ENCODE measurements at regions not wholly inside any gene's neighbourhood (a gene's known extent, or its start where the extent isn't known, plus 50 kb on each side); places are given as distances from the start of the nearest gene placed in this dataset.
A peak's percentile ranks its signal among the peaks of the same experiment; 100 is the strongest.

- peak; percentile 26 for DNase-seq (ENCODE audit: low spot score)
Observed at GRCh38 chr12:68451261-68452077, 119.3 kb upstream of the MDM1 start.

DNA sequence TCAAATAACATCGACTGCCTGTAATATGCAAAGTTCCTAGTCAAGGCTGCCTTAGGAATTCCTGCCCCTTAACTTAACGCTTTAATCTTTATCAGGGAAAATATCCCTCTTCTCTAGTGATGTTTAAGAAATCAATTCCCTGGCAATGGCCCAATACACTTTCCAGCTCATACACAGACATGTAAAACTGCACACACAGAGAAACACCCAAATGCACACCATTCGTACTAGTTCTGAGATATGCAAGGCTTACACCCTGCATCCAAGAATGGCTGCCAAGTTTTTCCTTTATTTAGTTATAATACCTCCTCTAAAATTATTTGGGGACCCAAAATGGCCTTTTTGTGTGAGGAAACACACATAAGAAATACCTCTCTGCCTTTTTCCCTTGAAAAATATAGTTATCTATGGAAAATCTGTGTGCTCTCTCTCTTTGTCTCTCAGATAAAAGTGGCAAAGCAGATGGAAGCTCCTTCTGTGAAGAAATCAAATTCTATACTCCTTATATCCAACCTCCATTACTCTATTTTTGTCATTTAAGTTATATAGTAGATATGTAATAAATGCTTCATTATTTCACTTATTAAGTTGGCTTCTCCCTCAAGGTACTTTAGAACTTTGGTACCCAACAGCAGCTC is 120.0 kb upstream of the MDM1 start:
- no peak for DNase-seq (ENCODE audit: low spot score)

- DNase-seq (ENCODE audit: low spot score): no peak
Observed at GRCh38 chr12:68453278-68453677, 121.1 kb upstream of the MDM1 start.

DNA sequence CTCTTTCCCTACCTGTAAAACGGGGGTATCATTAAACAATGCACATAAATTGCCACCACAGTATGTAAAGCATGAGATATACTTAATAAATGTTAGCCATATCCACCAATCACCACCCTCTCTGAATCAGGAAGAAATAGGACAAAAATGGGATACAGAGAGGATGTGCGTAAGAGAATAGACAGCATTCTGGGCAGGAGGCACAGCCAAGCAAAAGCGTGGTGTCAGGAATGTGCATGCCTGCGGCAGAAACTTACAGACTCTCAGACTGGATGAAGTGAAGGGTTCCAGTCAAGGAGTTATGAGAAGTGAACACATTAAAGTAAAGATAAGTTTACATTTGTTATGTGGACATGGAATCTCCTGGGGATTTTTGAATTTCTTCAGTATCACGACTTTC is 121.7 kb upstream of the MDM1 start:
- no peak for DNase-seq (ENCODE audit: low spot score)

DNA sequence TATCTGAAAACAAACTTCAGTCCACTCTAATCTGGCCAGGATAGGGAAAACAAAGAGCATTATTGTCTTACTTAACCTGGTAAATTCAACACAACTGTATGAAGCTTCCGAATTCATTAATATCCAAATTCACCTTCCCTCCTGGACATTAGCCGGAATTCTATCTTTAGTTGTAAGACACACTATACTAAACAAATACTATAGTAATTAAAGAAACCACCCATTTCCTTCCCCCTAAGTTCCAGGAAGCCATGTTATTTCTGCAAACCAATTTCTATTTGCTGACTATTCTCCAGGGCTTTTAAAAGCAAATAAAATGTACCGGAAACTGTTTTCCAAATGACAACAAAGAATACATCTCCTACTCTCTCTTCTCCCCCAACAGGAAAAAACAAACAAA is 122.7 kb upstream of the MDM1 start:
- no peak for DNase-seq (ENCODE audit: low spot score)

- DNase-seq (ENCODE audit: low spot score): no peak
Observed at GRCh38 chr12:68455691-68456345, 123.7 kb upstream of the MDM1 start.

GRCh38 chr12:68458866-68459265 is 126.7 kb upstream of the MDM1 start:
- no peak for DNase-seq (ENCODE audit: low spot score)

DNA sequence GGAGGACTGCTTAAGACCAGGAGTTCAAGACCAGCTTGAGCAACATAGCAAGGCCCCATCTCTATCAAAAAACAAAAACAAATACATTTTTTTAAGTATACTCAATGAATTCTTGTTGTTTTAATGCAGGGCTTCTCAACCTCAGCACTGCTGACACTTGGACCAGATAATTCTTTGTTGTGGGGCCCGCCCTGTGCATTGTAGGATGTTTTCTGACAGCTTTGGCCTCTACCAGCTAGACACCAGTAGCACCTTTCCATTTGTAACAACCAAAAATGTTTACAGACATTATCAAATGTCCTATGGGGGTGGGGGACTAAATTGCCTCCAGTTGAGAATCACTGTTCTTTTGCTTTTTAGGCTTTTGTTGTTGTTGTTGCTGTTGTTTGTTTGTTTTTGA is 128.1 kb upstream of the MDM1 start:
- no peak for DNase-seq (ENCODE audit: low spot score)

GRCh38 chr12:68461645-68462044 is 129.5 kb upstream of the MDM1 start:
- no peak for DNase-seq (ENCODE audit: low spot score)

DNA sequence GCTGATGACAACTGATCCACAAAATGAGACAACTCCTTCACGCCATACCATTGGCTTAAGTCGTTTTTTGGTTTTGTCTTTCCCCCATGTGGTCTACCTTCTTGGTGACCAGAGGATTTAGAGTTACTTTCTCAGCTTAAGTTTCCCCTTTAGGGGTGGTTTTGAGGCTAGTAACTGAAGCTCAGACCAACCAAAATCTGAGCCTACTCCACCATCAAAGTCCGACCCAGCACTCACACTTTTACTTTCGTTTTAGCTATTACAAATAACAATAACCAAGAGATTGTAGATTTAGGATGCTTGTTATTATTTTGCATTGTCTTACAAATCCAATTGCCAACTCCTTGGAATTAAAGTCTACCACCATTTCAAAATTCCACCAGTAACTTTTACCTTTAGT is 130.6 kb upstream of the MDM1 start:
- no peak for DNase-seq (ENCODE audit: low spot score)

- no peak for DNase-seq (ENCODE audit: low spot score)
Observed at GRCh38 chr12:68465227-68465626, 133.1 kb upstream of the MDM1 start.

GRCh38 chr12:68467514-68467913 is 135.4 kb upstream of the MDM1 start:
- no peak for DNase-seq (ENCODE audit: low spot score)

DNA sequence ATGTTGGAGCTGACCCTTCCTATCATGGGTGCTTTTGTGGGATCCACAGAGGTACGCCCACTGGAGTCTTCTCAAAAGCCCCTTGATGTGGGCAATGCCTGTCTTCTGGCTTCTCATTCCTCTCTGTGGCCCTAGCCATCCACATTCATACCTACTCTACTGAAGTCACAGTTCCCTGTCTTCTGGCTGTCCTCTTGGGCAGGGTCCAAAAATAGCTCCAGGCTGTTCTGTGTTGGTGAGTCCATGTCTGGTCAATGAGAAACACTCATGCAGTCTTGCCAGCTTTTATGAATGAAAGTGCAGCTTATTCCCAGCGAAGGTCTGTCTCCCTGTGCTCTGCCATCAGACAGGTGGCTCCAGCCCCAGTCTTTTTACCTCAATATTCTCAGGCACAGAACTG is 135.9 kb upstream of the MDM1 start:
- DNase-seq (ENCODE audit: low spot score): no peak

DNA sequence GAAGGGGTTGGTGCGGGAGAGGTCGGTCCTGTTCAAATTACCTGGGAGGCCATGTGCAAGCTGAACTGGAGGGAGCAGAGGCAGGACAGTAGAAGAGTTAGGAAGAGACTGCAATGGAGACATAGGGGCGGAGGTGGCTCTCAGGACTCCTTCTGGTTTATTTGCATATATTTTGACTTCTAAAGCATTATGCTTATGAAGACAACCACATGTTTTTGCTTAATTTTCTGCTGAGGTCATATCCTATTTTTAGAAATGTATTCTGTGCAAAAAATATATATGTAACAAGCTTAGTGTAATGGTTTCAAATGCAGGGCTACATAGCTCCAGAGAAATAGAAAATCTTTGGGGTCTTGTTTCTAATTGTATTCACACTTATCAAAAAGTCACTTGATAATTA is 137.0 kb upstream of the MDM1 start:
- DNase-seq (ENCODE audit: low spot score): no peak

- DNase-seq (ENCODE audit: low spot score): no peak
Observed at GRCh38 chr12:68470664-68471328, 138.6 kb upstream of the MDM1 start.

DNA sequence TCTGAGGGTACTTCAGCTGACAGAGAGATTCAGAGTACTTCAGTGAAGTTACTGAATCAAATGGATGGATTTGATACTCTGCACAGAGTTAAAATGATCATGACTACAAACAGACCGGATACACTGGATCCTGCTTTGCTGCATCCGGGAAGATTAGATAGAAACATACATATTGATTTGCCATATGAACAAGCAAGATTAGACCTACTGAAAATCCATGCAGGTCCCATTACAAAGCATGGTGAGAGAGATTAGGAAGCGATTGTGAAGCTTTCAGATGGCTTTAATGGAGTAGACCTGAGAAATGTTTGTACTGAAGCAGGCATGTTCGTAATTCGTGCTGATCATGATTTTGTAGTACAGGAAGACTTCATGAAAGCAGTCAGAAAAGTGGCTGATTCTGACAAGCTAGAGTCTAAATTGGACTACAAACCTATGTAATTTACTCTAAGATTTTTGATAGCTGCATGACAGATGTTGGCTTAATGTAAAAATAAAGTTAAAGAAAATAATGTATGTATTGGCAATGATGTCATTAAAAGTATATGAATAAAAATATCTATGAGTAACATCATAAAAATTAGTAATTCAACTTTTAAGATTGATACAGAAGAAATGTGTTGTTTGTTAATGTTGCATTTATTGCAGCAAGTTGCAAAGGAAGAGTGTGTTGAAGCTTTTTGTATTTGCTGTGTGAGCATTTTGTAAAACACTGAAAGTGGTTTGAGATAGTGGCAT is 136.1 kb upstream of the RAP1B start:
- DNase-seq (ENCODE audit: low spot score): no peak

GRCh38 chr12:68476794-68477193 is 133.9 kb upstream of the RAP1B start:
- no peak for DNase-seq (ENCODE audit: low spot score)

- no peak for DNase-seq (ENCODE audit: low spot score)
Observed at GRCh38 chr12:68477261-68477772, 133.4 kb upstream of the RAP1B start.

- DNase-seq (ENCODE audit: low spot score): no peak
Observed at GRCh38 chr12:68477906-68478305, 132.8 kb upstream of the RAP1B start.

DNA sequence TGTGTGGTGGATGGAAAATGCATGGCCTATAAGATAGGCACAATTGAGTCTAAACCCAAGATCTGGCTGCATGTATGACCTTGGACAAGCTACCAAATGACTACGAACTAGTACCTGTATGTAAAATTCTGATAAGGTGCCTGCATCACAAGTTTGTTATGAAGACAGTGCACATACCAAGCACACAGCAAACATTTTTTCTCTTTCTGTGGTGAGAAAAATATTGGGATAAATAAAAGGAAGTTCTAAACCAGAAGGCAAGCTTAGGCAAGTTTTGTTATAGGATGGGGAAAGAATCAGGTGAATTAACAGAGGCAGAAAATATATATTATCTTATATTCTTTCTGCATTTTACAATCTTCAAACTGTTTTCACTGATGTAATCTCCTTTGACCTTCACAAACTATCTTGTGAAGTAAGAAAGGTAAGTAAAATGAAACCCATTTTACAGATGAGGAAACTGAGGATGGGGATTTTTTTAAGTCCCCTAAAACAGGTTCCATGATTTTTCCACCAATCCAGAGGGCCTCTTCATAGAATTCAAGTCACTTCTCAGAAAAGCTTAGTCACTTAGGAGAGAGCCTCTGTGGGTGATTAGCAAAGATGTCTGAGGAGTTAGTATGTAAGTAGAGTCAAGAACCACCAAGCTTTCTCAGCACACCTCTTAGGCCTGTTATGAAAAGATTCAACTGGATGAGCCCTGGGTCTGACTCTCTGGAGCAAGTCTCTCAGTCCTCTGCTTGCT is 132.0 kb upstream of the RAP1B start:
- DNase-seq (ENCODE audit: low spot score): no peak
